ENCODE measurements at regions not wholly inside any gene's neighbourhood (a gene's known extent, or its start where the extent isn't known, plus 50 kb on each side); places are given as distances from the start of the nearest gene placed in this dataset.

- DNase-seq (ENCODE audit: extremely low spot score in 2 of 2) = no peak
- intact Hi-C loops (cut with DNase I) = no loop called here
- Histone ChIP-seq H3K9me3 (no peaks in the 10 kb centered on the region), H3K4me1 (no peaks in the 10 kb centered on the region), H3K36me3 (no peaks in the 10 kb centered on the region), H3K27ac (no peak overlapping the region), H3K4me3 (no peak overlapping the region), H3K27me3 (no peaks in the 10 kb centered on the region)
- no peak for TF ChIP-seq POLR2AphosphoS5 (IDR thresholded peaks at IDR 0.05; ENCODE audit: insufficient read depth in 1 of 2, low read depth in 1 of 2)
- no peak for TF ChIP-seq CTCF (IDR thresholded peaks at IDR 0.05)
- no peak for TF ChIP-seq POLR2A (IDR thresholded peaks at IDR 0.05)
Measured at GRCh38 chr14:21939836-21940235, 266.2 kb upstream of the OR4E1 start.

- no peak for DNase-seq (ENCODE audit: extremely low spot score in 2 of 2)
- no peaks in the 10 kb centered on the region for H3K27me3 ChIP-seq
- H3K9me3 ChIP-seq = no peaks in the 10 kb centered on the region
- TF ChIP-seq POLR2A (IDR thresholded peaks at IDR 0.05) = no peak
- TF ChIP-seq POLR2AphosphoS5 (IDR thresholded peaks at IDR 0.05; ENCODE audit: insufficient read depth in 1 of 2, low read depth in 1 of 2) = no peak
- TF ChIP-seq CTCF (IDR thresholded peaks at IDR 0.05) = no peak
- no peak overlapping the region for H3K27ac ChIP-seq
- H3K36me3 ChIP-seq = no peaks in the 10 kb centered on the region
- no peak overlapping the region for H3K4me3 ChIP-seq
- H3K4me1 ChIP-seq = no peaks in the 10 kb centered on the region
- intact Hi-C loops (cut with DNase I) = no loop called here
Measured at GRCh38 chr14:21937996-21938395, 264.4 kb upstream of the OR4E1 start.

GRCh38 chr14:21933681-21934080, 260.1 kb upstream of the OR4E1 start:
- Histone ChIP-seq H3K4me3 (no peak overlapping the region), H3K27ac (no peak overlapping the region), H3K4me1 (no peaks in the 10 kb centered on the region), H3K36me3 (no peaks in the 10 kb centered on the region), H3K27me3 (no peaks in the 10 kb centered on the region), H3K9me3 (no peaks in the 10 kb centered on the region)
- intact Hi-C loops (cut with DNase I) = no loop called here
- DNase-seq (ENCODE audit: extremely low spot score in 2 of 2) = no peak
- TF ChIP-seq POLR2A (IDR thresholded peaks at IDR 0.05) = no peak
- TF ChIP-seq POLR2AphosphoS5 (IDR thresholded peaks at IDR 0.05; ENCODE audit: insufficient read depth in 1 of 2, low read depth in 1 of 2) = no peak
- TF ChIP-seq CTCF (IDR thresholded peaks at IDR 0.05) = no peak

GRCh38 chr14:21924479-21924878, 250.9 kb upstream of the OR4E1 start:
- DNase-seq (ENCODE audit: extremely low spot score in 2 of 2) = no peak
- Histone ChIP-seq H3K27ac (no peak overlapping the region), H3K9me3 (no peaks in the 10 kb centered on the region), H3K4me1 (no peaks in the 10 kb centered on the region), H3K27me3 (no peaks in the 10 kb centered on the region), H3K36me3 (no peaks in the 10 kb centered on the region), H3K4me3 (no peak overlapping the region)
- no peak for TF ChIP-seq CTCF (IDR thresholded peaks at IDR 0.05)
- no peak for TF ChIP-seq POLR2A (IDR thresholded peaks at IDR 0.05)
- TF ChIP-seq POLR2AphosphoS5 (IDR thresholded peaks at IDR 0.05; ENCODE audit: insufficient read depth in 1 of 2, low read depth in 1 of 2) = no peak
- intact Hi-C loops (cut with DNase I) = no loop called here

GRCh38 chr14:21923820-21924219, 250.2 kb upstream of the OR4E1 start:
- DNase-seq (ENCODE audit: extremely low spot score in 2 of 2) = no peak
- Histone ChIP-seq H3K36me3 (no peaks in the 10 kb centered on the region), H3K4me3 (no peak overlapping the region), H3K27me3 (no peaks in the 10 kb centered on the region), H3K27ac (no peak overlapping the region), H3K9me3 (no peaks in the 10 kb centered on the region), H3K4me1 (no peaks in the 10 kb centered on the region)
- intact Hi-C loops (cut with DNase I) = no loop called here
- TF ChIP-seq CTCF (IDR thresholded peaks at IDR 0.05) = no peak
- TF ChIP-seq POLR2AphosphoS5 (IDR thresholded peaks at IDR 0.05; ENCODE audit: insufficient read depth in 1 of 2, low read depth in 1 of 2) = no peak
- no peak for TF ChIP-seq POLR2A (IDR thresholded peaks at IDR 0.05)

All from vagina (tissue), 2 donors.